B cell (primary cell): ENCODE measurements at regions not wholly inside any gene's neighbourhood (a gene's known extent, or its start where the extent isn't known, plus 50 kb on each side); places are given as distances from the start of the nearest gene placed in this dataset.

Source experiments
- ATAC-seq: fragments of 200-7000 bp; cut with Tn5 transposase; one replicate; pipeline ENCODE4 v1.10.0; 2021; ENCODE audit warnings: low read depth, mild to moderate bottlenecking, moderate number of reproducible peaks, moderate library complexity
- CTCF ChIA-PET: fragments of 350-600 bp; sonication (Branson Sonifier 250); formaldehyde crosslinking; loops from one replicate; lab custom pipeline; 2021; ENCODE audit warnings: antibody characterized with exemption, inconsistent platforms; lab: Charles Lee
- POLR2A ChIA-PET: fragments of 350-600 bp; sonication (Branson Sonifier 250); formaldehyde crosslinking; loops from one replicate; lab custom pipeline; 2021; ENCODE audit warnings: antibody characterized with exemption; lab: Charles Lee
- DNase-seq: peaks from one replicate; pipeline ENCODE4 v3.0.0; 2013
- H2AFZ ChIP-seq: 2 replicates; pipeline ENCODE4 v1.6.1; 2012; ENCODE audit warnings: mild to moderate bottlenecking, low read depth, low read length; ENCODE audit not compliant: insufficient read depth, poor library complexity, severe bottlenecking
- H3K27ac ChIP-seq, 2 donors: 1 replicate in 1 of 2; 2 replicates in 1 of 2; pipeline ENCODE4 v1.5.1; 2012 to 2013; ENCODE audit warnings: low read length in 2 of 2, mild to moderate bottlenecking in 2 of 2, moderate library complexity in 1 of 2
- H3K27me3 ChIP-seq, 4 experiments: fragments of 200-600 bp in 1 of 4; sonication (generic) in 1 of 4; replicated peaks in 1 of 4; 1 replicate in 2 of 4; 2 replicates in 2 of 4; pipeline versions ENCODE4 v1.6.1 to v1.7.0; 2013 to 2016; ENCODE audit warnings: low read length in 3 of 4, mild to moderate bottlenecking in 2 of 4, mixed read lengths in 1 of 4, moderate library complexity in 1 of 4; ENCODE audit not compliant: insufficient read depth in 4 of 4, control insufficient read depth in 3 of 4; ENCODE audit errors: control extremely low read depth in 1 of 4
- H3K36me3 ChIP-seq, 2 experiments: replicated peaks in 1 of 2; 1 replicate in 1 of 2; 2 replicates in 1 of 2; pipeline versions ENCODE4 v1.6.1 to v1.7.1; 2013; ENCODE audit warnings: low read length in 1 of 2; ENCODE audit not compliant: insufficient read depth in 2 of 2, control insufficient read depth in 1 of 2; ENCODE audit errors: control extremely low read depth in 1 of 2, extremely low read depth in 1 of 2
- H3K4me1 ChIP-seq, 2 donors: fragments of 200-600 bp in 1 of 2; sonication (generic) in 1 of 2; 1 replicate in 1 of 2; 2 replicates in 1 of 2; pipeline versions ENCODE4 v1.5.1 to v1.6.1; 2013 to 2017; ENCODE audit warnings: low read length in 2 of 2; ENCODE audit not compliant: control insufficient read depth in 2 of 2, insufficient read depth in 2 of 2
- H3K4me2 ChIP-seq: replicated peaks from 2 replicates; pipeline ENCODE3; 2012; ENCODE audit warnings: mild to moderate bottlenecking, low read depth, low read length; ENCODE audit not compliant: poor library complexity, severe bottlenecking
- H3K4me3 ChIP-seq, 5 experiments: fragments of 200-600 bp in 1 of 5; sonication (generic) in 1 of 5; 1 replicate in 3 of 5; 2 replicates in 2 of 5; pipeline versions ENCODE4 v1.5.1 to v1.7.0; 2011 to 2016; ENCODE audit warnings: low read length in 4 of 5, mild to moderate bottlenecking in 4 of 5, low read depth in 2 of 5, control low read depth in 1 of 5, moderate library complexity in 1 of 5; ENCODE audit not compliant: insufficient read depth in 1 of 5; ENCODE audit errors: control extremely low read depth in 1 of 5, extremely low read depth in 1 of 5
- H3K79me2 ChIP-seq: fragments of 200-600 bp; sonication (generic); one replicate; pipeline ENCODE4 v1.6.0; 2016; ENCODE audit warnings: low read length; ENCODE audit not compliant: control insufficient read depth, insufficient read depth
- H3K9ac ChIP-seq: fragments of 200-600 bp; sonication (generic); 2 replicates; pipeline ENCODE4 v1.6.1; 2017; ENCODE audit warnings: mild to moderate bottlenecking, low read length, moderate library complexity
- H3K9me3 ChIP-seq, 3 donors: one replicate each; pipeline versions ENCODE4 v1.6.1 to v1.7.1; 2013; ENCODE audit warnings: low read length in 2 of 3; ENCODE audit not compliant: control insufficient read depth in 2 of 3, insufficient read depth in 1 of 3; ENCODE audit errors: control extremely low read depth in 1 of 3
- H4K20me1 ChIP-seq: 2 replicates; pipeline ENCODE4 v1.6.0; 2012; ENCODE audit warnings: mild to moderate bottlenecking, low read length; ENCODE audit not compliant: insufficient read depth, control insufficient read depth, poor library complexity, severe bottlenecking
- H3K27ac Mint-ChIP-seq: one replicate; pipeline ENCODE4 v1.8.0; 2021; ENCODE audit warnings: mixed read lengths
- H3K27me3 Mint-ChIP-seq: one replicate; pipeline ENCODE4 v1.8.0; 2021; ENCODE audit warnings: mixed read lengths
- H3K4me1 Mint-ChIP-seq: one replicate; pipeline ENCODE4 v1.8.0; 2021; ENCODE audit warnings: mixed read lengths
- H3K4me3 Mint-ChIP-seq: one replicate; pipeline ENCODE4 v1.8.0; 2021; ENCODE audit warnings: mixed read lengths
- H3K9me3 Mint-ChIP-seq: one replicate; pipeline ENCODE4 v1.8.0; 2022; ENCODE audit warnings: mixed read lengths; ENCODE audit not compliant: insufficient read depth
- CTCF ChIP-seq: fragments of 200-600 bp; IDR thresholded peaks from one replicate; pipeline ENCODE4 v1.8.0; 2022; ENCODE audit warnings: antibody characterized with exemption, mild to moderate bottlenecking
- EZH2 ChIP-seq: IDR thresholded peaks from 2 replicates; pipeline ENCODE4 v1.6.1; 2012; ENCODE audit warnings: borderline replicate concordance, low read depth, mild to moderate bottlenecking, moderate library complexity, low read length; ENCODE audit not compliant: insufficient read depth, poor library complexity, severe bottlenecking
- WGBS: methylation state at CpG from one replicate; pipeline ENCODE4 v1.1.5; 2013; ENCODE audit warnings: missing lambda C conversion rate; ENCODE audit not compliant: insufficient coverage; 5-methylcytosine and 5-hydroxymethylcytosine counted together
- intact Hi-C: fragments of 100-400 bp; cut with micrococcal nuclease; formaldehyde crosslinking; loops from one replicate; pipeline ENCODE4 v1.10.0; 2022

- Histone ChIP-seq H3K27me3 (no peaks in the 10 kb centered on the region), H3K79me2 (no peaks in the 10 kb centered on the region), H2AFZ (no peak overlapping the region), H4K20me1 (no peaks in the 10 kb centered on the region), H3K36me3 (no peaks in the 10 kb centered on the region), H3K27ac (no peak overlapping the region), H3K4me2 (no peak overlapping the region), H3K9me3 (peaks cover 0 to 11% (median 8%) of the 10 kb centered on the region in 3 donors), H3K9ac (no peak overlapping the region), H3K4me3 (no peak overlapping the region), H3K4me1 (no peaks in the 10 kb centered on the region)
- peaks cover 9% of the 10 kb centered on the region for H3K9me3 Mint-ChIP-seq
- POLR2A ChIA-PET = no interaction called here
- no peak for DNase-seq
- H3K27ac Mint-ChIP-seq = no peak overlapping the region
- H3K4me1 Mint-ChIP-seq = no peaks in the 10 kb centered on the region
- intact Hi-C loops = no loop called here
- no peak overlapping the region for H3K4me3 Mint-ChIP-seq
- WGBS = 89% methylated on average over 5 of the region's 10 CpGs
- CTCF ChIA-PET = no interaction called here
- TF ChIP-seq EZH2 (no peak), CTCF (no peak)
- H3K27me3 Mint-ChIP-seq = peaks cover under 1% of the 10 kb centered on the region
- ATAC-seq = no peak
These were observed 208.4 kb downstream of the C12orf75 start for GRCh38 chr12:105538880-105539279.

- no peaks in the 10 kb centered on the region for H3K4me1 ChIP-seq
- DNase-seq = no peak
- intact Hi-C loops = no loop called here
- H3K9me3 ChIP-seq = peaks cover 0 to 11% (median 3%) of the 10 kb centered on the region in 3 donors
- H3K27me3 ChIP-seq = no peaks in the 10 kb centered on the region
- no peak overlapping the region for H3K4me3 ChIP-seq
- ChIA-PET POLR2A (no interaction called here), CTCF (no interaction called here)
- H4K20me1 ChIP-seq = no peaks in the 10 kb centered on the region
- 96% methylated on average over 2 of the region's 3 CpGs for WGBS
- peaks cover 6% of the 10 kb centered on the region for H3K9me3 Mint-ChIP-seq
- H3K4me1 Mint-ChIP-seq = no peaks in the 10 kb centered on the region
- H3K9ac ChIP-seq = no peak overlapping the region
- H2AFZ ChIP-seq = no peak overlapping the region
- peaks cover 4% of the 10 kb centered on the region for H3K27me3 Mint-ChIP-seq
- ATAC-seq = no peak
- H3K4me2 ChIP-seq = no peak overlapping the region
- H3K27ac ChIP-seq = no peak overlapping the region
- no peaks in the 10 kb centered on the region for H3K36me3 ChIP-seq
- no peak for TF ChIP-seq EZH2
- no peak for TF ChIP-seq CTCF
- H3K4me3 Mint-ChIP-seq = no peak overlapping the region
- no peaks in the 10 kb centered on the region for H3K79me2 ChIP-seq
- no peak overlapping the region for H3K27ac Mint-ChIP-seq
These were observed 209.2 kb downstream of the C12orf75 start for GRCh38 chr12:105539735-105540134.
